ENCODE measurements at regions not wholly inside any gene's neighbourhood (a gene's known extent, or its start where the extent isn't known, plus 50 kb on each side); places are given as distances from the start of the nearest gene placed in this dataset.

GRCh38 chr11:116312570-116313391, 460.0 kb downstream of the BUD13 start:
- no peak for TF ChIP-seq CTCF (IDR thresholded peaks at IDR 0.05; ENCODE audit: low read depth, low read length, poor library complexity, severe bottlenecking)
- no peak for TF ChIP-seq EZH2phosphoT487 (IDR thresholded peaks at IDR 0.05; ENCODE audit: borderline replicate concordance, low read length)

All from DOHH2 (cell line).